AG09319 (cell line): ENCODE measurements at regions not wholly inside any gene's neighbourhood (a gene's known extent, or its start where the extent isn't known, plus 50 kb on each side); places are given as distances from the start of the nearest gene placed in this dataset.

Source experiments
- DNase-seq: peaks from one replicate; pipeline ENCODE4 v3.0.0-alpha.2; 2010; ENCODE audit warnings: low read depth; ENCODE audit errors: extremely low read depth
- CTCF ChIP-seq: IDR thresholded peaks from 2 replicates; pipeline ENCODE4 v1.5.1; 2011; ENCODE audit warnings: low read depth, mild to moderate bottlenecking, inconsistent platforms, low read length, moderate library complexity

- no peak for DNase-seq
- no peak for TF ChIP-seq CTCF
These were observed 67.8 kb downstream of the CASP12 start for GRCh38 chr11:104830508-104830907.

- TF ChIP-seq CTCF, result no peak
- peak; percentile 28 for DNase-seq
These were observed 68.2 kb downstream of the CASP12 start for GRCh38 chr11:104830080-104830479.

GRCh38 chr11:104826772-104827171 lies 71.5 kb downstream of the CASP12 start:
- TF ChIP-seq CTCF, result no peak
- DNase-seq, result no peak

GRCh38 chr11:104823657-104824056 lies 74.6 kb downstream of the CASP12 start:
- TF ChIP-seq CTCF, result no peak
- no peak for DNase-seq

- no peak for TF ChIP-seq CTCF
- no peak for DNase-seq
These were observed 77.8 kb downstream of the CASP12 start for GRCh38 chr11:104820431-104820830.

GRCh38 chr11:104819603-104820002 lies 78.7 kb downstream of the CASP12 start:
- no peak for TF ChIP-seq CTCF

GRCh38 chr11:104819107-104819506 lies 79.2 kb downstream of the CASP12 start:
- no peak for TF ChIP-seq CTCF
- no peak for DNase-seq

More at GRCh38 chr11:104819603-104820002, 78.7 kb downstream of the CASP12 start:
- DNase-seq, result no peak
